H1 (cell line): ENCODE measurements at regions not wholly inside any gene's neighbourhood (a gene's known extent, or its start where the extent isn't known, plus 50 kb on each side); places are given as distances from the start of the nearest gene placed in this dataset.

ENCODE experiments used
- ASH2L ChIP-seq: fragments of 200-600, 300-600 bp; sonication (generic); IDR thresholded peaks from one replicate; pipeline ENCODE4 v1.7.1; 2017; ENCODE audit warnings: low read length
- NANOG ChIP-seq: IDR thresholded peaks from 2 replicates; pipeline ENCODE4 v1.6.1; 2011; ENCODE audit warnings: low read length, low read depth, mild to moderate bottlenecking, inconsistent platforms; ENCODE audit not compliant: insufficient read depth, poor library complexity, severe bottlenecking
- NRF1 ChIP-seq: IDR thresholded peaks from 2 replicates; pipeline ENCODE4 v1.6.1; 2011; ENCODE audit warnings: mild to moderate bottlenecking, low read depth, low read length, improper control_type of control experiment
- TCF12 ChIP-seq: IDR thresholded peaks from 2 replicates; pipeline ENCODE4 v1.6.1; 2011; ENCODE audit warnings: low read depth, mild to moderate bottlenecking, low read length

DNA sequence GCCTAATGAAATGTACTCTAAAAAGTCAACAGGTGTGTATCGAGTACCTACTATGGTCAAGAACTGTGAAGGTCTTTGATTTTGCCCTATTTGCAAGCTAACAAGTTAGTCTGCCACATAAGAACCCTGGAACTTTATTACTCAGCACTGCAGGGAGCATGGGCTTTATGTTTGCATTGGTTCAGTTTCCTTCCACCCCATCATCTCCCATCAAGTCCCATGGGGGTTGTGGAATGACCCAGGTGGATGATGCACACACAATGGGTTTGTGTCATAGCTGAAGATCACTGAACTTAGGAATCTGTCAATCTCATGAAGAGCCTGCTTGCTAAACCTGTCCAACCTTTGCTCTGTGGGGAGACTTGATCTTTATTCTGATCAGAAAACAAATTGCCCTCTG lies 265.5 kb downstream of the RPRM start (continued):
- no peak for TF ChIP-seq NRF1
- no peak for TF ChIP-seq NANOG
- TF ChIP-seq TCF12: no peak
- no peak for TF ChIP-seq ASH2L
